ENCODE measurements at regions not wholly inside any gene's neighbourhood (a gene's known extent, or its start where the extent isn't known, plus 50 kb on each side); places are given as distances from the start of the nearest gene placed in this dataset.

GRCh38 chrX:113033966-113034680, 193.5 kb upstream of the AMOT start:
- ATAC-seq, result no peak
- Histone ChIP-seq H3K9me3 (no peaks in the 10 kb centered on the region), H3K4me1 (no peaks in the 10 kb centered on the region), H3K4me3 (no peak overlapping the region), H3K36me3 (no peaks in the 10 kb centered on the region), H3K27ac (no peak overlapping the region), H3K27me3 (no peaks in the 10 kb centered on the region)
- 17 to 50% methylated on average over 1 of the region's 3 CpGs for WGBS, 2 donors (ENCODE audit: low coverage in 1 of 2)
- TF ChIP-seq POLR2A (IDR thresholded peaks at IDR 0.05) (no peak), POLR2AphosphoS5 (IDR thresholded peaks at IDR 0.05) (no peak), EP300 (IDR thresholded peaks at IDR 0.05) (no peak), CTCF (IDR thresholded peaks at IDR 0.05) (no peak)

GRCh38 chrX:113019958-113020357, 179.3 kb upstream of the AMOT start:
- H3K4me3 ChIP-seq, result no peak overlapping the region
- H3K36me3 ChIP-seq, result no peaks in the 10 kb centered on the region
- no peaks in the 10 kb centered on the region for H3K4me1 ChIP-seq
- no peaks in the 10 kb centered on the region for H3K27me3 ChIP-seq
- no peak for ATAC-seq
- no peaks in the 10 kb centered on the region for H3K9me3 ChIP-seq
- no peak for TF ChIP-seq CTCF (IDR thresholded peaks at IDR 0.05)
- no peak for TF ChIP-seq EP300 (IDR thresholded peaks at IDR 0.05)
- no peak for TF ChIP-seq POLR2AphosphoS5 (IDR thresholded peaks at IDR 0.05)
- no peak for TF ChIP-seq POLR2A (IDR thresholded peaks at IDR 0.05)
- H3K27ac ChIP-seq, result no peak overlapping the region

- H3K27me3 ChIP-seq, result no peaks in the 10 kb centered on the region
- H3K36me3 ChIP-seq, result no peaks in the 10 kb centered on the region
- H3K27ac ChIP-seq, result no peak overlapping the region
- no peaks in the 10 kb centered on the region for H3K4me1 ChIP-seq
- no peak overlapping the region for H3K4me3 ChIP-seq
- H3K9me3 ChIP-seq, result no peaks in the 10 kb centered on the region
- no CpG with 5 or more reads among the region's 1 CpG for WGBS, 2 donors (ENCODE audit: low coverage in 1 of 2)
- no peak for TF ChIP-seq POLR2AphosphoS5 (IDR thresholded peaks at IDR 0.05)
- TF ChIP-seq POLR2A (IDR thresholded peaks at IDR 0.05), result no peak
- TF ChIP-seq CTCF (IDR thresholded peaks at IDR 0.05), result no peak
- TF ChIP-seq EP300 (IDR thresholded peaks at IDR 0.05), result no peak
- ATAC-seq, result no peak
Observed at GRCh38 chrX:113009837-113010236, 169.2 kb upstream of the AMOT start.

GRCh38 chrX:113009029-113009428, 168.4 kb upstream of the AMOT start:
- Histone ChIP-seq H3K27ac (no peak overlapping the region), H3K36me3 (no peaks in the 10 kb centered on the region), H3K27me3 (no peaks in the 10 kb centered on the region), H3K4me3 (no peak overlapping the region), H3K9me3 (no peaks in the 10 kb centered on the region), H3K4me1 (no peaks in the 10 kb centered on the region)
- WGBS, 2 donors (ENCODE audit: low coverage in 1 of 2), result 67% methylated on average over 1 of the region's 3 CpGs; no CpG with 5 or more reads in 1 of the 2 donors
- TF ChIP-seq EP300 (IDR thresholded peaks at IDR 0.05) (no peak), POLR2AphosphoS5 (IDR thresholded peaks at IDR 0.05) (no peak), CTCF (IDR thresholded peaks at IDR 0.05) (no peak), POLR2A (IDR thresholded peaks at IDR 0.05) (no peak)
- ATAC-seq, result no peak

GRCh38 chrX:113001836-113002235, 161.2 kb upstream of the AMOT start:
- TF ChIP-seq POLR2AphosphoS5 (IDR thresholded peaks at IDR 0.05) (no peak), CTCF (IDR thresholded peaks at IDR 0.05) (no peak), EP300 (IDR thresholded peaks at IDR 0.05) (no peak), POLR2A (IDR thresholded peaks at IDR 0.05) (no peak)
- no peak overlapping the region for H3K27ac ChIP-seq
- no peaks in the 10 kb centered on the region for H3K9me3 ChIP-seq
- ATAC-seq, result no peak
- H3K4me1 ChIP-seq, result no peaks in the 10 kb centered on the region
- H3K4me3 ChIP-seq, result no peak overlapping the region
- H3K36me3 ChIP-seq, result no peaks in the 10 kb centered on the region
- WGBS, 2 donors (ENCODE audit: low coverage in 1 of 2), result 80 to 86% methylated on average over 6 of the region's 6 CpGs
- no peaks in the 10 kb centered on the region for H3K27me3 ChIP-seq

Data from gastroesophageal sphincter (tissue), 4 donors.